Fibroblast of skin of abdomen (primary cell): ENCODE measurements at regions not wholly inside any gene's neighbourhood (a gene's known extent, or its start where the extent isn't known, plus 50 kb on each side); places are given as distances from the start of the nearest gene placed in this dataset.
A peak's percentile ranks its signal among the peaks of the same experiment; 100 is the strongest.

Experiments used
- DNase-seq: peaks from one replicate; pipeline ENCODE4 v3.0.0-alpha.2; 2013

GRCh38 chr17:77395501-77396048 lies 254.8 kb downstream of the SEC14L1 start:
- DNase-seq = peak; percentile 61

- DNase-seq = peak; percentile 74
Measured at GRCh38 chr17:77396610-77397009, 255.8 kb downstream of the SEC14L1 start.

DNA sequence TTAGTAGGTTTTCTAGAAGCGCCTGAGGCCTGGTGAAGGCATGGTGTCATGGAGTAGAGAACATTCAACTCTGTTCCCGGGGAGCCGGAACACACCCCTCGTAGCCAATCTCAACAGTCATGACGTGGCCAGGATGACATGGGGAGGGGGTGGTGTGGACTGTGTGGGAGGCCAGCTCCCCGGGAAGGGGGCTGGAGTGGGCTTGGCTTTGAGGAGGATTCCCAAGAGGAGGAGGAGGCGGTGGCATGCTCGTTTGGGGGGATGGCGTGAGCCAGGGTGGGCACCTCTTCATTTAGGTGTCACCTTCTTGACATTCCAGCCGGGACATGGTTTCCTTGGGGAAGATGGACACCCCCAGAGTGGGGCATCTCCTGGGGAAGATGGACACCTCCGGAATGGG lies 257.5 kb downstream of the SEC14L1 start:
- DNase-seq = no peak

GRCh38 chr17:77399319-77399957 lies 258.7 kb downstream of the SEC14L1 start:
- DNase-seq = no peak

GRCh38 chr17:77400445-77400870 lies 259.7 kb downstream of the SEC14L1 start:
- peak; percentile 59 for DNase-seq

- DNase-seq = no peak
Measured at GRCh38 chr17:77402159-77402731, 261.5 kb downstream of the SEC14L1 start.

GRCh38 chr17:77403854-77404253 lies 263.1 kb downstream of the SEC14L1 start:
- DNase-seq = no peak

GRCh38 chr17:77404812-77405581 lies 264.2 kb downstream of the SEC14L1 start:
- peak; percentile 74 for DNase-seq

GRCh38 chr17:77405867-77406732 lies 265.3 kb downstream of the SEC14L1 start:
- no peak for DNase-seq

DNA sequence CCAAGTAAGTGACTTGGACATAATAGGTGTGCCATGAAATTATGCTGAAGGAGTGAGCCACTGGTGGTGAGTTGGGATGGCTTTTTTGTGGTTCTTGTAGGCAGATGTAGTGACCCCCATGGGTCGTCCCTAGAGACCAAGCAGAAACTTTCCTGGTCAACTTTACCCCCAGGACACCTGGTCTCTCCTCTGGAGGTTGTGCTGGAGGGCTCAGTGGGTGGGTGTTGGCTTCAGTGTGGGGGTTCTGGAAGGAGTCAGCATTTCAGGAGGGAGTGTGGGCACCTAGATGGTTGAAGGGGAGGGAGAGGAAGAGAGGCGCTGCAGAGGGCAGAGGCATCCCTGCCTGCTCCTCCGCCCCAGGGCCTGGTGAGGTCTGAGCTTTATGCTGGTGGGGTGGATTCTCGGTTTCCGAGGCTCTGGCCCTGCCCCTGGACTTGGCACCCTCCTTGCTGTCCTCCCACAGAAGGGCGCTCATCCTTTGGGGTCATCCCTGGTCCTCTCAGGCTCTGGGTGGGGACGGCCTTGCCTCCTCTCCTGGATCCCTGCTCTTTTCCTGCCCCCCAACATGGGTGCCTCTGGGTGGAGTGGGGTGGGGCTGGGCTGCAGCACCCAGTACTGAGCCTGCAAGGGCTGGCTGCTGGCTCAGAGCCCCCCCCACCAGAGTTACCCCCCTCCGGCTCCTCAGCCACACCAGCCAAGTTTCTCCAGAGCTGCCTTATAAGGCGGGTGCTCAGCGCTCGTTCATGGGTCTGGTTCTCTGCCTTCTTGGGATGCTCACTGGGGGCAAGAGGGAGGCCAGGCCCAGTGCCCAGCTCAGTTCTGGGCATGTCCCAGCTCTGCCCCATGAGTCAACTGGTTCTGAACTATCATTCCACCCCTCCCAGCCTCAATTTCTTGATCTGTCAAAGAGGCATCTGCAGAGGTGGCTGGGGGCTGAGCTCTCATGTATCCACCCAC lies 266.8 kb downstream of the SEC14L1 start:
- no peak for DNase-seq

- no peak for DNase-seq
Measured at GRCh38 chr17:77408284-77408683, 267.5 kb downstream of the SEC14L1 start.

- peak; percentile 79 for DNase-seq
Measured at GRCh38 chr17:77409282-77410161, 268.8 kb downstream of the SEC14L1 start.

- no peak for DNase-seq
Measured at GRCh38 chr17:77410470-77410869, 269.7 kb downstream of the SEC14L1 start.

GRCh38 chr17:77414811-77415400 lies 274.1 kb downstream of the SEC14L1 start:
- DNase-seq = no peak

- no peak for DNase-seq
Measured at GRCh38 chr17:77416105-77416713, 275.4 kb downstream of the SEC14L1 start.

DNA sequence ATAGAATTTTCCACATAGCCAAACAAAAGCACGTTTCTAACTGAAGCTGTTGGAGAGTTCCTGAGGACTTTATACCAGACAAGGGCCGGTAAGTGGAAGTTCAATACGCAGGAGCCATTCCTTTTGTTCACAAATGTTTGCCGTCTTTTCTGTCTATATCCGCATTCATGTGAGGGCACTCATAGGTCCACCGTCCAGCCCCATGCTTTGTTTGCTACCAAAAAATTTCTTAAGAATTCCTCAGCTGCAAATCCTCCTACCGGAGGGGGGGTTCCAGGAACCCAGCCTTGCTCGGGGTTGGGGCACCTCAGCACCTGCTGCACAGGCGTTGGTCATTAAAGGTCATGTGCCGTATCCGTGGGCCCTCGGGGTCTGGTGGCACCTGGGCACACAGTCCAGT lies 276.8 kb downstream of the SEC14L1 start:
- no peak for DNase-seq

DNA sequence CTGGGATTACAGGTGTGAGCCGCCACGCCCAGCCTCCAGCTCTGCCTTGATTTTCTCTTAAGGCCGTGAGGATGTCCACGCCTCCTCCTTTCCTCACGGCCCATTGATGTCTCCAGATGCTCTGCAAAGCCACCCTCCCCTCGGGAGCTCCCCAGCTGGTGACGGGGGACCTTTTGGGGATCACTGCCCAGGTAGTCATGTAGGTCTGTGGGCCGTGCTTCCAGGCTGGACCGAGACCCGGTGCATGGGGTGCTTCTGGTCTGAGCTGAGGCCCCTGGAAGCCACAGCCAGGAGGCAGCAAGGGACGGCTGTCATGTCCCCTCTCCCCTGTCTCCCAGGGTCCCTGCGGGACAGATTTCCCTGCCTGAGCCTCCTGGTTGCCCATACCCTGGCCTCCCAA lies 277.8 kb downstream of the SEC14L1 start:
- no peak for DNase-seq

DNA sequence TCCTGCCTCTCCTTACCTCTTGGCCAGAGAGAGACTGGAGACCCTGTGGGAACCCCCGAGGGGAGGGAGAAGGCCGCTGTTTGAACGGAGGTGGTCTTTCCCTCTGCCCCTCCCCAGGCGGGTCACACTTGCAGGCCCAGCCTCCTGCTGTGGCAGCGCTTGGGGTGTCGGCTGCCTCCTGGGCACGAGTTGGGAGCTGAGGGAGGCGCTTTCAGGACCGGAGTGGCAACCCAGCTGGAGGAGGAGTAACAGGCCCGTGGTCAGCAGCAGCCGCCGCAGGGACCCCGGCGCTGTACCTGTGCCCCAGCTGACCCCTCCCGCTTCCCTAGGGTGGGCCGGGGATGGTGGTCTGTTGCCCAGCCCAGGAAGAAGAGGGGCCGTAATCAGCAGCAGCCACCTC lies 278.3 kb downstream of the SEC14L1 start:
- DNase-seq = no peak

- DNase-seq = no peak
Measured at GRCh38 chr17:77419547-77420094, 278.9 kb downstream of the SEC14L1 start.
